ENCODE measurements at regions not wholly inside any gene's neighbourhood (a gene's known extent, or its start where the extent isn't known, plus 50 kb on each side); places are given as distances from the start of the nearest gene placed in this dataset.

- no peak for DNase-seq (ENCODE audit: low read depth)
These were observed 244.3 kb upstream of the APCDD1 start for GRCh38 chr18:10210057-10210633.

- DNase-seq (ENCODE audit: low read depth) = peak; percentile 68
These were observed 240.9 kb upstream of the APCDD1 start for GRCh38 chr18:10213526-10213925.

- no peak for DNase-seq (ENCODE audit: low read depth)
These were observed 239.0 kb upstream of the APCDD1 start for GRCh38 chr18:10215446-10215845.

GRCh38 chr18:10216791-10217190 lies 237.6 kb upstream of the APCDD1 start:
- DNase-seq (ENCODE audit: low read depth) = peak; percentile 30

- no peak for DNase-seq (ENCODE audit: low read depth)
These were observed 237.2 kb upstream of the APCDD1 start for GRCh38 chr18:10217211-10217610.

GRCh38 chr18:10225300-10225699 lies 229.1 kb upstream of the APCDD1 start:
- no peak for DNase-seq (ENCODE audit: low read depth)

- no peak for DNase-seq (ENCODE audit: low read depth)
These were observed 227.5 kb upstream of the APCDD1 start for GRCh38 chr18:10226971-10227370.

- DNase-seq (ENCODE audit: low read depth) = no peak
These were observed 226.1 kb upstream of the APCDD1 start for GRCh38 chr18:10228326-10228725.

GRCh38 chr18:10229458-10229857 lies 225.0 kb upstream of the APCDD1 start:
- no peak for DNase-seq (ENCODE audit: low read depth)

GRCh38 chr18:10230072-10230471 lies 224.4 kb upstream of the APCDD1 start:
- DNase-seq (ENCODE audit: low read depth) = peak; percentile 97

GRCh38 chr18:10231220-10231619 lies 223.2 kb upstream of the APCDD1 start:
- DNase-seq (ENCODE audit: low read depth) = no peak

GRCh38 chr18:10232062-10232461 lies 222.4 kb upstream of the APCDD1 start:
- no peak for DNase-seq (ENCODE audit: low read depth)

- no peak for DNase-seq (ENCODE audit: low read depth)
These were observed 221.2 kb upstream of the APCDD1 start for GRCh38 chr18:10233082-10233875.

- no peak for DNase-seq (ENCODE audit: low read depth)
These were observed 220.2 kb upstream of the APCDD1 start for GRCh38 chr18:10234281-10234680.

- peak; percentile 54 for DNase-seq (ENCODE audit: low read depth)
These were observed 219.3 kb upstream of the APCDD1 start for GRCh38 chr18:10234912-10235660.

GRCh38 chr18:10235661-10235952 lies 218.8 kb upstream of the APCDD1 start:
- DNase-seq (ENCODE audit: low read depth) = no peak

- DNase-seq (ENCODE audit: low read depth) = no peak
These were observed 215.3 kb upstream of the APCDD1 start for GRCh38 chr18:10239103-10239502.

GRCh38 chr18:10239991-10240634 lies 214.3 kb upstream of the APCDD1 start:
- no peak for DNase-seq (ENCODE audit: low read depth)

GRCh38 chr18:10240973-10241372 lies 213.5 kb upstream of the APCDD1 start:
- no peak for DNase-seq (ENCODE audit: low read depth)

GRCh38 chr18:10241579-10241978 lies 212.9 kb upstream of the APCDD1 start:
- DNase-seq (ENCODE audit: low read depth) = no peak

GRCh38 chr18:10242936-10243680 lies 211.3 kb upstream of the APCDD1 start:
- no peak for DNase-seq (ENCODE audit: low read depth)

- DNase-seq (ENCODE audit: low read depth) = no peak
These were observed 210.1 kb upstream of the APCDD1 start for GRCh38 chr18:10244341-10244740.
